CD14-positive monocyte (primary cell): ENCODE measurements at regions not wholly inside any gene's neighbourhood (a gene's known extent, or its start where the extent isn't known, plus 50 kb on each side); places are given as distances from the start of the nearest gene placed in this dataset.

Experiments
- DNase-seq, 3 donors: peaks; one replicate each; pipeline ENCODE4 v3.0.0-alpha.2; 2011 to 2022
- H2AFZ ChIP-seq: 2 replicates; pipeline ENCODE4 v1.6.0; 2012; ENCODE audit warnings: mild to moderate bottlenecking, low read depth, low read length, inconsistent platforms; ENCODE audit not compliant: insufficient read depth, poor library complexity, severe bottlenecking
- H3K27ac ChIP-seq, 2 donors: 1 replicate in 1 of 2; 2 replicates in 1 of 2; pipeline ENCODE4 v1.5.1; 2012 to 2013; ENCODE audit warnings: low read length in 2 of 2, control low read depth in 1 of 2, inconsistent platforms in 1 of 2, low read depth in 1 of 2, mild to moderate bottlenecking in 1 of 2
- H3K27me3 ChIP-seq, 2 donors: one replicate each; pipeline versions ENCODE4 v1.6.0 to v1.6.1; 2011 to 2013; ENCODE audit warnings: low read length in 2 of 2; ENCODE audit not compliant: control insufficient read depth in 2 of 2, insufficient read depth in 2 of 2
- H3K36me3 ChIP-seq, 2 donors: replicated peaks in 1 of 2; 1 replicate in 1 of 2; 2 replicates in 1 of 2; pipeline versions ENCODE4 v1.5.1 to v1.6.1; 2012 to 2013; ENCODE audit warnings: low read length in 2 of 2, control low read depth in 1 of 2, inconsistent platforms in 1 of 2, mild to moderate bottlenecking in 1 of 2; ENCODE audit not compliant: insufficient read depth in 2 of 2, control insufficient read depth in 1 of 2
- H3K4me1 ChIP-seq, 2 donors: 1 replicate in 1 of 2; 2 replicates in 1 of 2; pipeline versions ENCODE4 v1.5.1 to v1.6.1; 2012 to 2013; ENCODE audit warnings: low read length in 2 of 2, control low read depth in 1 of 2, inconsistent platforms in 1 of 2, mild to moderate bottlenecking in 1 of 2, moderate library complexity in 1 of 2; ENCODE audit not compliant: insufficient read depth in 2 of 2, control insufficient read depth in 1 of 2
- H3K4me2 ChIP-seq: replicated peaks from 2 replicates; pipeline ENCODE3; 2012; ENCODE audit warnings: low read length, moderate library complexity, mild to moderate bottlenecking; ENCODE audit not compliant: poor library complexity, severe bottlenecking; ENCODE audit errors: extremely low read depth
- H3K4me3 ChIP-seq, 3 experiments: fragments of 200-600 bp in 1 of 3; sonication (generic) in 1 of 3; replicated peaks in 1 of 3; 1 replicate in 2 of 3; 2 replicates in 1 of 3; pipeline ENCODE4 v1.5.1; 2011 to 2013; ENCODE audit warnings: low read length in 3 of 3, mild to moderate bottlenecking in 3 of 3, control low read depth in 2 of 3, low read depth in 2 of 3, inconsistent platforms in 1 of 3, moderate library complexity in 1 of 3
- H3K79me2 ChIP-seq: 2 replicates; pipeline ENCODE4 v1.6.0; 2012; ENCODE audit warnings: mild to moderate bottlenecking, control low read depth, inconsistent platforms, low read length, moderate library complexity; ENCODE audit not compliant: insufficient read depth
- H3K9ac ChIP-seq: 2 replicates; pipeline ENCODE4 v1.6.0; 2017; ENCODE audit warnings: low read length, mild to moderate bottlenecking; ENCODE audit not compliant: insufficient read depth, poor library complexity, severe bottlenecking
- H3K9me3 ChIP-seq, 2 donors: replicated peaks in 1 of 2; 1 replicate in 1 of 2; 2 replicates in 1 of 2; pipeline versions ENCODE4 v1.5.1 to v1.6.1; 2012 to 2013; ENCODE audit warnings: low read length in 2 of 2, control low read depth in 1 of 2; ENCODE audit not compliant: control insufficient read depth in 1 of 2, insufficient read depth in 1 of 2
- H4K20me1 ChIP-seq: 2 replicates; pipeline ENCODE4 v1.6.0; 2012; ENCODE audit warnings: mild to moderate bottlenecking, low read length, control low read depth, moderate library complexity; ENCODE audit not compliant: insufficient read depth
- H3K27ac Mint-ChIP-seq, 7 donors: one replicate each; pipeline ENCODE4 v1.8.0; 2020; ENCODE audit warnings: mild to moderate bottlenecking in 7 of 7, mixed read lengths in 7 of 7, moderate library complexity in 6 of 7, inconsistent platforms in 2 of 7
- H3K27me3 Mint-ChIP-seq, 3 donors: one replicate each; pipeline ENCODE4 v1.8.0; 2021 to 2022; ENCODE audit warnings: low read depth in 3 of 3, mild to moderate bottlenecking in 3 of 3, mixed read lengths in 3 of 3, moderate library complexity in 3 of 3, inconsistent platforms in 1 of 3
- H3K36me3 Mint-ChIP-seq, 2 donors: one replicate each; pipeline ENCODE4 v1.8.0; 2020; ENCODE audit warnings: mixed read lengths in 2 of 2, inconsistent platforms in 1 of 2, mild to moderate bottlenecking in 1 of 2
- H3K4me1 Mint-ChIP-seq: one replicate; pipeline ENCODE4 v1.8.0; 2020; ENCODE audit warnings: mild to moderate bottlenecking, mixed read lengths
- H3K4me3 Mint-ChIP-seq, 2 donors: one replicate each; pipeline ENCODE4 v1.8.0; 2020; ENCODE audit warnings: mild to moderate bottlenecking in 2 of 2, mixed read lengths in 2 of 2, moderate library complexity in 1 of 2
- H3K9me3 Mint-ChIP-seq, 7 donors: one replicate each; pipeline ENCODE4 v1.8.0; 2020 to 2022; ENCODE audit warnings: mixed read lengths in 7 of 7, mild to moderate bottlenecking in 6 of 7, moderate library complexity in 6 of 7, inconsistent platforms in 2 of 7
- CTCF ChIP-seq: fragments of 200-600 bp; IDR thresholded peaks from one replicate; pipeline ENCODE4 v1.8.0; 2022; ENCODE audit warnings: antibody characterized with exemption, mild to moderate bottlenecking
- WGBS: methylation state at CpG from one replicate; pipeline ENCODE4 v1.1.5; 2013; ENCODE audit warnings: missing lambda C conversion rate; ENCODE audit not compliant: insufficient coverage; 5-methylcytosine and 5-hydroxymethylcytosine counted together
- intact Hi-C, 2 donors: fragments of 100-400 bp; cut with micrococcal nuclease; formaldehyde crosslinking; loops; one replicate each; pipeline versions ENCODE4 v1.15.0 to v1.15.1; 2023

- H3K36me3 Mint-ChIP-seq = no peaks in the 10 kb centered on the region
- Histone ChIP-seq H3K9me3 (no peaks in the 10 kb centered on the region), H3K27me3 (no peaks in the 10 kb centered on the region), H3K4me2 (no peak overlapping the region), H3K4me3 (no peak overlapping the region), H3K36me3 (no peaks in the 10 kb centered on the region), H3K79me2 (no peaks in the 10 kb centered on the region), H3K4me1 (no peaks in the 10 kb centered on the region), H3K27ac (no peak overlapping the region), H2AFZ (no peak overlapping the region), H3K9ac (no peak overlapping the region), H4K20me1 (no peaks in the 10 kb centered on the region)
- intact Hi-C loops = no loop called here
- H3K4me3 Mint-ChIP-seq = no peak overlapping the region
- H3K4me1 Mint-ChIP-seq = no peaks in the 10 kb centered on the region
- DNase-seq = no peak
- TF ChIP-seq CTCF = no peak
- no peak overlapping the region for H3K27ac Mint-ChIP-seq
- WGBS = no CpG with 5 or more reads among the region's 4 CpGs
- H3K27me3 Mint-ChIP-seq = peaks cover 0 to 4% (median 0%) of the 10 kb centered on the region in 3 donors
- H3K9me3 Mint-ChIP-seq = peaks cover 0 to 8% (median 2%) of the 10 kb centered on the region in 7 donors
These were observed 1283.0 kb upstream of the NUDT12 start for GRCh38 chr5:104845541-104845940.

DNA sequence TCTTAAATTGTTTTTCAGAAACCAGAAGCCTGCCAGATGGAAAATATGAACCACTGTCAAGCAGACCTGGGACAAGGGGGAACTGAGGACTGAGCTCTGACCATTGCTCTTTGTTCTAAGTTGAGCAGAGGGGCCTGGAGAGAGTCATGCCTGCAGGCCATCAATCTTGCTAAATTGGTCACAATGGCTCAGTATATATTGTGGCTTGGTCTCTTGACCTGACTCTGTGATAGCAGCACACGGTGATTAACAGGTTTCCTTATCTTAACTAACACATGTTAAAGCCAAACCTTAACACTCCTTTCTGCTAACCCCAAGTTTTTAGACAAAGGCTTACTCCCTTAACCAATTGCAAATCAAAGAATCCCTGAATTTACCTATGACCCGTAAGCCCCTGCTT lies 1281.2 kb upstream of the NUDT12 start:
- H3K27ac ChIP-seq = no peak overlapping the region
- no peak overlapping the region for H3K4me3 ChIP-seq
- H3K9me3 ChIP-seq = no peaks in the 10 kb centered on the region
- Mint-ChIP-seq H3K4me1 (no peaks in the 10 kb centered on the region), H3K27ac (peak overlapping the region in 1 of 7 donors; percentile 71), H3K4me3 (no peak overlapping the region), H3K9me3 (peaks cover 0 to 3% (median 0%) of the 10 kb centered on the region in 7 donors), H3K27me3 (peaks cover 0 to 4% (median 0%) of the 10 kb centered on the region in 3 donors), H3K36me3 (no peaks in the 10 kb centered on the region)
- H3K79me2 ChIP-seq = no peaks in the 10 kb centered on the region
- no peaks in the 10 kb centered on the region for H3K4me1 ChIP-seq
- H4K20me1 ChIP-seq = no peaks in the 10 kb centered on the region
- no peak for TF ChIP-seq CTCF
- no peaks in the 10 kb centered on the region for H3K36me3 ChIP-seq
- DNase-seq = no peak
- intact Hi-C loops = no loop called here
- H2AFZ ChIP-seq = no peak overlapping the region
- H3K9ac ChIP-seq = no peak overlapping the region
- WGBS = 0% methylated on average over 1 of the region's 2 CpGs
- H3K27me3 ChIP-seq = no peaks in the 10 kb centered on the region
- H3K4me2 ChIP-seq = no peak overlapping the region
